ENCODE measurements at regions not wholly inside any gene's neighbourhood (a gene's known extent, or its start where the extent isn't known, plus 50 kb on each side); places are given as distances from the start of the nearest gene placed in this dataset.

- Histone ChIP-seq H3K27me3 (ENCODE audit: control insufficient read depth, insufficient read depth, low read length) (no peaks in the 10 kb centered on the region), H3K9me3 (replicated peaks; ENCODE audit: low read length) (no peaks in the 10 kb centered on the region), H3K4me1 (ENCODE audit: control insufficient read depth, insufficient read depth, low read length) (peaks cover 37% of the 10 kb centered on the region), H3K4me3 (ENCODE audit: low read length) (no peak overlapping the region), H3K9ac (ENCODE audit: low read depth, low read length) (no peak overlapping the region), H3K4me2 (ENCODE audit: low read length) (no peak overlapping the region), H3K36me3 (ENCODE audit: insufficient read depth, low read length) (no peaks in the 10 kb centered on the region)
These were observed 84.7 kb upstream of the RAB27B start for GRCh38 chr18:54743605-54743995.

GRCh38 chr18:54749291-54749690 is 79.0 kb upstream of the RAB27B start:
- H3K4me3 ChIP-seq (ENCODE audit: low read length) = no peak overlapping the region

DNA sequence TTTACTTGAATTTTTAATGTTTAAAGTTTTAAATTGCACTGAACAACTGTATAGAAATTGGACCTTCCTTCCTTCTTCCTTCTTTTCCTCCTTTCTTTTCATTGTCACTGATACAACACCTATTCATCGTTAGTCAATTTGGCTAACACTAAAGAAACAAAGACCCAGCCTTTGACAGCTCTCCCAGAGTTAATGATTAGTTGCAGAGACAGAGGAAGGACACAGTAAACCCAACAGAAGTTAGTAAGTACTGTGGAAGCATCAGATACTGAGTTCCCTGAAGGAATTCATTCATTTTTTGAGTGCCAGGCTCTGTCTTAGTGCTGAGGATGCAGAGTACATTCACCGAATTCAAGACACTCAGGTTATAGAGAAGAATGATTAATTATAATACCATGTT is 77.9 kb upstream of the RAB27B start:
- Histone ChIP-seq H3K9ac (ENCODE audit: low read depth, low read length) (no peak overlapping the region), H3K4me1 (ENCODE audit: control insufficient read depth, insufficient read depth, low read length) (peaks cover 7% of the 10 kb centered on the region), H3K4me2 (ENCODE audit: low read length) (no peak overlapping the region), H3K9me3 (replicated peaks; ENCODE audit: low read length) (no peaks in the 10 kb centered on the region), H3K27me3 (ENCODE audit: control insufficient read depth, insufficient read depth, low read length) (no peaks in the 10 kb centered on the region), H3K36me3 (ENCODE audit: insufficient read depth, low read length) (no peaks in the 10 kb centered on the region), H3K4me3 (ENCODE audit: low read length) (no peak overlapping the region)

More at GRCh38 chr18:54749291-54749690, 79.0 kb upstream of the RAB27B start:
- Histone ChIP-seq H3K27me3 (ENCODE audit: control insufficient read depth, insufficient read depth, low read length) (no peaks in the 10 kb centered on the region), H3K9ac (ENCODE audit: low read depth, low read length) (no peak overlapping the region), H3K4me1 (ENCODE audit: control insufficient read depth, insufficient read depth, low read length) (peaks cover 7% of the 10 kb centered on the region), H3K4me2 (ENCODE audit: low read length) (no peak overlapping the region), H3K36me3 (ENCODE audit: insufficient read depth, low read length) (no peaks in the 10 kb centered on the region), H3K9me3 (replicated peaks; ENCODE audit: low read length) (no peaks in the 10 kb centered on the region)

DNA sequence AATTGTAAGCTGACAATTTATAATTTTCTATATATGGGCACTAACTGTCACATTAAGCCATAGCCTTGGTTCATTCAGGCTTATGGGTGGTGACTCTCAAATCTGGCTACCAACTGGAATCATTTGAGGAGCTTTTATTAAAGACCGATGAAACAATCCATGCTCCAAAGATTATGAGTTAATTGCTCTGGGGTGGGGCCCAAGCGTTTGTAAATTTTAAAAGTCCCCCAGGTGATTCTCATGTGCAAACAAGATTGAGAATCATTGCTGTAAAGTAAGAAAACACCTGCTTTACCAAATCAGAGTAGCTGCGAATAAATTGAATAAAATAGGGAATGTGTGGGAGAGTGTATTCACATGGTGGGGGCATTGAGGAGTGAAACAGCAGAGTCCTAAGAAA is 76.1 kb upstream of the RAB27B start:
- Histone ChIP-seq H3K4me3 (ENCODE audit: low read length) (no peak overlapping the region), H3K9ac (ENCODE audit: low read depth, low read length) (no peak overlapping the region), H3K36me3 (ENCODE audit: insufficient read depth, low read length) (no peaks in the 10 kb centered on the region), H3K4me2 (ENCODE audit: low read length) (no peak overlapping the region), H3K9me3 (replicated peaks; ENCODE audit: low read length) (no peaks in the 10 kb centered on the region), H3K27me3 (ENCODE audit: control insufficient read depth, insufficient read depth, low read length) (no peaks in the 10 kb centered on the region), H3K4me1 (ENCODE audit: control insufficient read depth, insufficient read depth, low read length) (peaks cover 7% of the 10 kb centered on the region)

DNA sequence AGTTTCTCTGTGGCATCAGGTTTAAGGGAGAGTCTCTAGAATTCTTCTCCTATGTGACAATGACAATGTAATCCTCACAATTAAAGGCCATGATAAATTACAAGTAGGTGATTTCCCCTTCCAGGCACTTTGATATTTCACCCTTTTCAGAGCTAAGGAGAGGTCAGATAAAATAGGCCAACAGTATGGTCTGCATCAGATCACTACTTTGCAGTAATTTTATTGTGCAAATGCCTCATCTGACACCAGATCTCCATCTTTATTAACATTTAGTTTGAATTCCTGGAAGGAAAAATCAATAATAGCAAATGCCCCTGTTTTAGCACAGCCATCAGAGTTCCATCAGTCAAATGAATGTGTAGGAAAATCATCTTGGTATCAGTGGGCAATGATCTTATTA is 72.8 kb upstream of the RAB27B start:
- H3K9me3 ChIP-seq (replicated peaks; ENCODE audit: low read length) = no peaks in the 10 kb centered on the region
- H3K9ac ChIP-seq (ENCODE audit: low read depth, low read length) = no peak overlapping the region
- H3K36me3 ChIP-seq (ENCODE audit: insufficient read depth, low read length) = no peaks in the 10 kb centered on the region
- no peak overlapping the region for H3K4me3 ChIP-seq (ENCODE audit: low read length)
- H3K4me2 ChIP-seq (ENCODE audit: low read length) = no peak overlapping the region
- H3K27me3 ChIP-seq (ENCODE audit: control insufficient read depth, insufficient read depth, low read length) = no peaks in the 10 kb centered on the region
- no peaks in the 10 kb centered on the region for H3K4me1 ChIP-seq (ENCODE audit: control insufficient read depth, insufficient read depth, low read length)

GRCh38 chr18:54762386-54762785 is 65.9 kb upstream of the RAB27B start:
- H3K4me2 ChIP-seq (ENCODE audit: low read length) = no peak overlapping the region
- H3K36me3 ChIP-seq (ENCODE audit: insufficient read depth, low read length) = no peaks in the 10 kb centered on the region
- no peaks in the 10 kb centered on the region for H3K4me1 ChIP-seq (ENCODE audit: control insufficient read depth, insufficient read depth, low read length)
- no peak overlapping the region for H3K9ac ChIP-seq (ENCODE audit: low read depth, low read length)
- H3K9me3 ChIP-seq (replicated peaks; ENCODE audit: low read length) = no peaks in the 10 kb centered on the region
- no peak overlapping the region for H3K4me3 ChIP-seq (ENCODE audit: low read length)
- no peaks in the 10 kb centered on the region for H3K27me3 ChIP-seq (ENCODE audit: control insufficient read depth, insufficient read depth, low read length)

DNA sequence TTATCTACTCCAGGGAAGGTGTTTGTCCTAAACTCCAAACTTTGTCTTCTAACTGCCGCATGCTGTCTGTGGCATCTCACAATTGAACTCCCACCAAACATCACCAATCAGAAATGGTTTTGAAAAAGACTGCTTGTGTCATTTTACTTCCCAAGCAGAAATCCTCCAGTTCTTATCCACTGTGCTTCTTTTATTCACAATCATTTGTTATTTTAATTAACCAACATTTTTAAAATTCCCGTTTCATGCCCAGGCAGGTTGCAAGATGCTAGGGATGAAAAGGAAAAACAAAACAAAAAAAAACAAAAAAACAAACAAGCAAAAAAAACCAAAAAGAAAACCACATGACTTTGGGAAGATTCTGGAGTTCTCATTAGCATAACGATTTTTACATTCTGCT is 63.5 kb upstream of the RAB27B start:
- Histone ChIP-seq H3K27me3 (ENCODE audit: control insufficient read depth, insufficient read depth, low read length) (no peaks in the 10 kb centered on the region), H3K4me3 (ENCODE audit: low read length) (no peak overlapping the region), H3K4me2 (ENCODE audit: low read length) (no peak overlapping the region), H3K36me3 (ENCODE audit: insufficient read depth, low read length) (no peaks in the 10 kb centered on the region), H3K4me1 (ENCODE audit: control insufficient read depth, insufficient read depth, low read length) (no peaks in the 10 kb centered on the region), H3K9me3 (replicated peaks; ENCODE audit: low read length) (no peaks in the 10 kb centered on the region), H3K9ac (ENCODE audit: low read depth, low read length) (no peak overlapping the region)

DNA sequence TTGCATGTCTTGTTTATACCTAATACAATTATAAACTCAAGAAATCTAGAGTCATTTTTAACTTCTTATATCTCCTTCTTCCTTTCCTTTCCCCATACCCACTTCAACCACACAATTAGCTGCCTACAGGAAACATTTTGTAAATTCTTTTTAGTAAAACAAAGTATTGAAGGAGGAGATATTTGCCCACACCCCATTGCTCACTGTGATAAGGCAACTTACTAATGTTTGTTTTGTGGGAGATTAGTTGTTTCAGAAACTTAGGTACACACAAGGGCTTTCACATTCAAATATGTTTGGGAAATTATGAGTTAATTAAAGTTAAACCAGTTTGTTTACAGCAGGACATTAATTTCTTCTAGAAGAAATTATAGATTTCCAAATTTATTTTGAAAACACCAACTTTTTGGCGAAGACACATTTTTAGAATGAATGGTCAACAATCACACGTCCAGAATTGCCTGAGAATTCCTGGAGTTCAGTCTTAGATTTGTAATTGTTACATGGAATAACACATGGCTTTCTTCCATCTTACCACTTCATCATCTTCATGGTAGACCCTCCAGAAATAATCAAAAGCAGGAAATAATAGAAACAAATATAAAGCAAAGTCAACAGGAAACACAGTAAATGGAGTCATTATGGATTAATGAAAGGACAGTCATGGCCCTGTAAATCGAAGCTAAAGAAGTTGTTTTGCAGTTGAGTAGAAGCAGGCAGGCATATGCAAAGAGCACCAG is 62.5 kb upstream of the RAB27B start:
- H3K4me3 ChIP-seq (ENCODE audit: low read length) = no peak overlapping the region
- no peak overlapping the region for H3K4me2 ChIP-seq (ENCODE audit: low read length)
- H3K9me3 ChIP-seq (replicated peaks; ENCODE audit: low read length) = no peaks in the 10 kb centered on the region
- no peaks in the 10 kb centered on the region for H3K27me3 ChIP-seq (ENCODE audit: control insufficient read depth, insufficient read depth, low read length)
- no peak overlapping the region for H3K9ac ChIP-seq (ENCODE audit: low read depth, low read length)
- H3K4me1 ChIP-seq (ENCODE audit: control insufficient read depth, insufficient read depth, low read length) = no peaks in the 10 kb centered on the region
- H3K36me3 ChIP-seq (ENCODE audit: insufficient read depth, low read length) = no peaks in the 10 kb centered on the region

DNA sequence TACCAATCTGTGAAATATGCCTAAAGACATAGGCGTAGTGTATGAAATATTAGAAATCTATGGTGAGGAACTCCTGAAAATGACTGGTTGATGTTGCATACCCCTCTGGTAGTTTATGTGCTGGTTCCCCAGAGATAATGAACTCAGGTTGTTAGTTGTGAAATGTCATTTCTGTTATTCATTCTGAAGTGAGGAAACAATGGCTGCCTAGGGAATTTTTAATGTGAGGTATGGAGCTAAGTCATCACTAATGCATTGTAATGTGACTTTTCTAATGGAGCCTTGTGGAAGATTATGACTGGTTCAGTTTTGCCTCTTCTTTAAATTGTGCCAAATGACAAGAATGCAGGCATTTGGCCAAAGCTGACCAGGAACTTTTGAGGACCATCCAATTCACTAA is 61.6 kb upstream of the RAB27B start:
- Histone ChIP-seq H3K4me2 (ENCODE audit: low read length) (no peak overlapping the region), H3K9me3 (replicated peaks; ENCODE audit: low read length) (no peaks in the 10 kb centered on the region), H3K36me3 (ENCODE audit: insufficient read depth, low read length) (no peaks in the 10 kb centered on the region), H3K9ac (ENCODE audit: low read depth, low read length) (no peak overlapping the region), H3K4me1 (ENCODE audit: control insufficient read depth, insufficient read depth, low read length) (peaks cover 3% of the 10 kb centered on the region), H3K27me3 (ENCODE audit: control insufficient read depth, insufficient read depth, low read length) (no peaks in the 10 kb centered on the region), H3K4me3 (ENCODE audit: low read length) (no peak overlapping the region)

GRCh38 chr18:54767098-54767497 is 61.2 kb upstream of the RAB27B start:
- Histone ChIP-seq H3K4me1 (ENCODE audit: control insufficient read depth, insufficient read depth, low read length) (peaks cover 8% of the 10 kb centered on the region), H3K4me2 (ENCODE audit: low read length) (no peak overlapping the region), H3K9me3 (replicated peaks; ENCODE audit: low read length) (no peaks in the 10 kb centered on the region), H3K9ac (ENCODE audit: low read depth, low read length) (no peak overlapping the region), H3K4me3 (ENCODE audit: low read length) (no peak overlapping the region), H3K36me3 (ENCODE audit: insufficient read depth, low read length) (no peaks in the 10 kb centered on the region), H3K27me3 (ENCODE audit: control insufficient read depth, insufficient read depth, low read length) (no peaks in the 10 kb centered on the region)

GRCh38 chr18:54769526-54770464 is 58.5 kb upstream of the RAB27B start:
- H3K27me3 ChIP-seq (ENCODE audit: control insufficient read depth, insufficient read depth, low read length) = no peaks in the 10 kb centered on the region
- no peak overlapping the region for H3K9ac ChIP-seq (ENCODE audit: low read depth, low read length)
- H3K4me1 ChIP-seq (ENCODE audit: control insufficient read depth, insufficient read depth, low read length) = peaks cover 20% of the 10 kb centered on the region
- H3K9me3 ChIP-seq (replicated peaks; ENCODE audit: low read length) = no peaks in the 10 kb centered on the region
- H3K4me3 ChIP-seq (ENCODE audit: low read length) = no peak overlapping the region
- no peaks in the 10 kb centered on the region for H3K36me3 ChIP-seq (ENCODE audit: insufficient read depth, low read length)
- no peak overlapping the region for H3K4me2 ChIP-seq (ENCODE audit: low read length)

All from skeletal muscle satellite cell (primary cell).